ENCODE measurements at regions not wholly inside any gene's neighbourhood (a gene's known extent, or its start where the extent isn't known, plus 50 kb on each side); places are given as distances from the start of the nearest gene placed in this dataset.
"Not testable (repeated sequence)": the region's sequence is repeated elsewhere in the genome, so short reads cannot be mapped to it uniquely, and the experiment has no call there.

DNA sequence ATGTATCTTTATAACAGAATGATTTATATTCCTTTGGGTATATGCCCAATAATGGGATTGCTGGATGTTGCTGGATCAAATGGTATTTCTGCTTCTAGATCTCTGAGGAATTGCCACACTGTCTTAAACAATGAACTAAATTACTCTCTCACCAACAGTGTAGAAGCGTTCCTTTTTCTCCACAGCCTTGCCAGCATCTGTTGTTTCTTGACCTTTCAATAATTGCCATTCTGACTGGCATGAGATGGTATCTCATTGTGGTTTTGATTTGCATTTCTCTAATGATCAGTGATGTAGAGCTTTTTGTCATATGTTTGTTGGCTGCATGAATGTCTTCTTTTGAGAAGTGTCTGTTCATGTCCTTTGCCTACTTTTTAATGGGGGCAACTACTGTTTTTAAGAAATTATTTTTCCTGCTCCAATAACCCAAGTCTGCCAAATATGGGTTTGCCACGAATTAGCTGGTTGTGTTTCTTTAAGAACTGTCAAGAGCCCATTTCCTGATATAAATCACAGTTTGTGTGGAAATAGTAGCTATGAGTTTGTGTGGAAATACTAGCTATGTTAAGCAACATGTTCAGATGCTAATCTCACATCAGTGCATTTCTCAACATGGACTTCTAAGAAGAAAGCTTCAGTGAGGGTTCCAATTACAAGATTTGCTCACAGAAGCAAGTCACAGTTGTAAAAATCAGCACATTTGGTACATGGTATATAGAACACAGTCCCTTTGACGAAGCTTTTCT is 259.4 kb downstream of the ANAPC1 start (continued):
- TF ChIP-seq, protein P1, sequence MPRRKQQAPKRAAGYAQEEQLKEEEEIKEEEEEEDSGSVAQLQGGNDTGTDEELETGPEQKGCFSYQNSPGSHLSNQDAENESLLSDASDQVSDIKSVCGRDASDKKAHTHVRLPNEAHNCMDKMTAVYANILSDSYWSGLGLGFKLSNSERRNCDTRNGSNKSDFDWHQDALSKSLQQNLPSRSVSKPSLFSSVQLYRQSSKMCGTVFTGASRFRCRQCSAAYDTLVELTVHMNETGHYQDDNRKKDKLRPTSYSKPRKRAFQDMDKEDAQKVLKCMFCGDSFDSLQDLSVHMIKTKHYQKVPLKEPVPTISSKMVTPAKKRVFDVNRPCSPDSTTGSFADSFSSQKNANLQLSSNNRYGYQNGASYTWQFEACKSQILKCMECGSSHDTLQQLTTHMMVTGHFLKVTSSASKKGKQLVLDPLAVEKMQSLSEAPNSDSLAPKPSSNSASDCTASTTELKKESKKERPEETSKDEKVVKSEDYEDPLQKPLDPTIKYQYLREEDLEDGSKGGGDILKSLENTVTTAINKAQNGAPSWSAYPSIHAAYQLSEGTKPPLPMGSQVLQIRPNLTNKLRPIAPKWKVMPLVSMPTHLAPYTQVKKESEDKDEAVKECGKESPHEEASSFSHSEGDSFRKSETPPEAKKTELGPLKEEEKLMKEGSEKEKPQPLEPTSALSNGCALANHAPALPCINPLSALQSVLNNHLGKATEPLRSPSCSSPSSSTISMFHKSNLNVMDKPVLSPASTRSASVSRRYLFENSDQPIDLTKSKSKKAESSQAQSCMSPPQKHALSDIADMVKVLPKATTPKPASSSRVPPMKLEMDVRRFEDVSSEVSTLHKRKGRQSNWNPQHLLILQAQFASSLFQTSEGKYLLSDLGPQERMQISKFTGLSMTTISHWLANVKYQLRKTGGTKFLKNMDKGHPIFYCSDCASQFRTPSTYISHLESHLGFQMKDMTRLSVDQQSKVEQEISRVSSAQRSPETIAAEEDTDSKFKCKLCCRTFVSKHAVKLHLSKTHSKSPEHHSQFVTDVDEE (CRISPR knock-in tag; IDR thresholded peaks at IDR 0.05) = no peak

DNA sequence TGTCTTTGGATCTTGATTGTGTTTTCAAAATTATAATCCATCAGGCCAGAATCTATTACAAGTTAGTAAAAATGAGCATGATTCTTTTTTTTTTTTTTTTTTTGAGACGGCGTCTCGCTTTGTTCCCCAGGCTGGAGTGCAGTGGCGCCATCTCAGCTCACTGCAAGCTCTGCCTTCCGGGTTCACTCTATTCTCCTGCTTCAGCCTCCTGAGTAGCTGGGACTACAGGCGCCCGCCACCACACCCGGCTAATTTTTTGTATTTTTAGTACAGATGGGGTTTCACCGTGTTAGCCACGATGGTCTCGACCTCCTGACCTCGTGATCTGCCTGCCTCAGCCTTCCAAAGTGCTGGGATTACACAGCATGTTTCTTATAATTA is 258.8 kb downstream of the ANAPC1 start:
- not testable (repeated sequence) for ATAC-seq

DNA sequence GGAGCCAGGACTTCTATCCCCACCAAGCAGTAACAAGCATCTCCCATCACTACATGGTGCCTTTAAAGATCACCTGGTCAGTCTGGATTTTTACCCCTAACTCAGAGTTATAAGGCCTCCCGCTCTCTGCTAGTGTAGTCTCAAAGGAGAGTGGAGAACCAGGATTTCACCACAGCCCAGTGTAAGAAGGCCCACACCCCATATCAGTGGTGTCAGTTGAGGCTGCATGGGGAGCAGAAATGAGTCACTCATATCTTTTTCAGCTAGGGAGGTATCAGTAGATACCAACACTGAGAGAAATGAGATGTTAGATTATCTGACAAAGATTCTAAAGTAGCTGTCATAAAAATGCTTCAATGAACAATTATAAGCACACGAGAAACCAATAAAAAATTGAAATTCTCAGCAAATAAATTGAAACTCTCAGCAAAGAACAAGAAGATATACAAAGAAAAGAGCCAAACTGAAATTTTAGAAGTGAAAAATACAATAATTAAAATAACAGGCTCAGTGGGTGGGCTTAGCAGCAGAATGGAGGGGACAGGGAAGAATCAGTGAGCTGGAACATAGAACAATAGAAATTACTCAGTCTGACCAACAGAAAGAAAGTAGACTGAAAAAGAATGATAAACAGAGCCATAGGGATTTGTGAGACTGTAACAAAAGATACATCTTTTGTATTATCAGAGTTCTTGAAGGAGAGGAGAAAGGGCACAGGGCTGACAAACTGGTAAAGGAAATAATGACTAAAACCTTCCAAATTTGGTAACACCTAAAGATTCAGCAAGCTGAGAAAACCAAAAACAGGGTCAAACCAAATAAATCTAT is 257.7 kb downstream of the ANAPC1 start:
- no peak for ATAC-seq
- TF ChIP-seq, protein P2, sequence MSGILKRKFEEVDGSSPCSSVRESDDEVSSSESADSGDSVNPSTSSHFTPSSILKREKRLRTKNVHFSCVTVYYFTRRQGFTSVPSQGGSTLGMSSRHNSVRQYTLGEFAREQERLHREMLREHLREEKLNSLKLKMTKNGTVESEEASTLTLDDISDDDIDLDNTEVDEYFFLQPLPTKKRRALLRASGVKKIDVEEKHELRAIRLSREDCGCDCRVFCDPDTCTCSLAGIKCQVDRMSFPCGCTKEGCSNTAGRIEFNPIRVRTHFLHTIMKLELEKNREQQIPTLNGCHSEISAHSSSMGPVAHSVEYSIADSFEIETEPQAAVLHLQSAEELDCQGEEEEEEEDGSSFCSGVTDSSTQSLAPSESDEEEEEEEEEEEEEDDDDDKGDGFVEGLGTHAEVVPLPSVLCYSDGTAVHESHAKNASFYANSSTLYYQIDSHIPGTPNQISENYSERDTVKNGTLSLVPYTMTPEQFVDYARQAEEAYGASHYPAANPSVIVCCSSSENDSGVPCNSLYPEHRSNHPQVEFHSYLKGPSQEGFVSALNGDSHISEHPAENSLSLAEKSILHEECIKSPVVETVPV (CRISPR knock-in tag; IDR thresholded peaks at IDR 0.05) = no peak
- TF ChIP-seq SNAI2 (CRISPR knock-in tag; IDR thresholded peaks at IDR 0.05) = no peak
- no peak for TF ChIP-seq CSDC2 (CRISPR knock-in tag; IDR thresholded peaks at IDR 0.05)
- no peak for TF ChIP-seq BACH2 (CRISPR knock-in tag; IDR thresholded peaks at IDR 0.05; ENCODE audit: borderline replicate concordance)
- no peak for TF ChIP-seq ZC3H10 (CRISPR knock-in tag; IDR thresholded peaks at IDR 0.05)
- no peak for TF ChIP-seq OSR1 (CRISPR knock-in tag; IDR thresholded peaks at IDR 0.05)
- TF ChIP-seq ARNTL (CRISPR knock-in tag; IDR thresholded peaks at IDR 0.05; ENCODE audit: borderline replicate concordance, low read depth) = no peak
- TF ChIP-seq ESRRG (CRISPR knock-in tag; IDR thresholded peaks at IDR 0.05) = no peak
- TF ChIP-seq, protein P3, sequence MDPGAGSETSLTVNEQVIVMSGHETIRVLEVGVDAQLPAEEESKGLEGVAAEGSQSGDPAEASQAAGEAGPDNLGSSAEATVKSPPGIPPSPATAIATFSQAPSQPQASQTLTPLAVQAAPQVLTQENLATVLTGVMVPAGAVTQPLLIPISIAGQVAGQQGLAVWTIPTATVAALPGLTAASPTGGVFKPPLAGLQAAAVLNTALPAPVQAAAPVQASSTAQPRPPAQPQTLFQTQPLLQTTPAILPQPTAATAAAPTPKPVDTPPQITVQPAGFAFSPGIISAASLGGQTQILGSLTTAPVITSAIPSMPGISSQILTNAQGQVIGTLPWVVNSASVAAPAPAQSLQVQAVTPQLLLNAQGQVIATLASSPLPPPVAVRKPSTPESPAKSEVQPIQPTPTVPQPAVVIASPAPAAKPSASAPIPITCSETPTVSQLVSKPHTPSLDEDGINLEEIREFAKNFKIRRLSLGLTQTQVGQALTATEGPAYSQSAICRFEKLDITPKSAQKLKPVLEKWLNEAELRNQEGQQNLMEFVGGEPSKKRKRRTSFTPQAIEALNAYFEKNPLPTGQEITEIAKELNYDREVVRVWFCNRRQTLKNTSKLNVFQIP (CRISPR knock-in tag; IDR thresholded peaks at IDR 0.05; ENCODE audit: borderline replicate concordance, low read depth) = no peak
- TF ChIP-seq, protein P4, sequence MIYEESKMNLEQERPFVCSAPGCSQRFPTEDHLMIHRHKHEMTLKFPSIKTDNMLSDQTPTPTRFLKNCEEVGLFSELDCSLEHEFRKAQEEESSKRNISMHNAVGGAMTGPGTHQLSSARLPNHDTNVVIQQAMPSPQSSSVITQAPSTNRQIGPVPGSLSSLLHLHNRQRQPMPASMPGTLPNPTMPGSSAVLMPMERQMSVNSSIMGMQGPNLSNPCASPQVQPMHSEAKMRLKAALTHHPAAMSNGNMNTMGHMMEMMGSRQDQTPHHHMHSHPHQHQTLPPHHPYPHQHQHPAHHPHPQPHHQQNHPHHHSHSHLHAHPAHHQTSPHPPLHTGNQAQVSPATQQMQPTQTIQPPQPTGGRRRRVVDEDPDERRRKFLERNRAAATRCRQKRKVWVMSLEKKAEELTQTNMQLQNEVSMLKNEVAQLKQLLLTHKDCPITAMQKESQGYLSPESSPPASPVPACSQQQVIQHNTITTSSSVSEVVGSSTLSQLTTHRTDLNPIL (CRISPR knock-in tag; IDR thresholded peaks at IDR 0.05; ENCODE audit: low read depth) = no peak
- no peak for TF ChIP-seq ZNF70 (CRISPR knock-in tag; IDR thresholded peaks at IDR 0.05)
- TF ChIP-seq GLIS3 (CRISPR knock-in tag; IDR thresholded peaks at IDR 0.05) = no peak

DNA sequence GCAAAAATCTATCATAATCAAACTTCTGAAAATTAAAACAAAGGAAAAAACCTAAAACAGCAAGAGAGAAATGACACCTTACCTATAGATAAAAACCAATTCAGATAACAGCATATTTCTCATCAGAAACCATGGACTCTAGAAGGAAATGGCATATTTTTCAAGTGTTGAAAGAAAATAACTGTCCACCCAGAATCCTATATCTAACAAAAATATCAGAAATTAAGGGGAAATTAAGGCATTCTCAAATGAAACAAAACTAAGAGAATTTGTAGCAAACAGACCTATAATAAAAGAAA is 257.2 kb downstream of the ANAPC1 start:
- TF ChIP-seq BACH2 (CRISPR knock-in tag; IDR thresholded peaks at IDR 0.05; ENCODE audit: borderline replicate concordance) (no peak), GLIS3 (CRISPR knock-in tag; IDR thresholded peaks at IDR 0.05) (no peak), TOX (CRISPR knock-in tag; IDR thresholded peaks at IDR 0.05; ENCODE audit: borderline replicate concordance) (no peak), RARB (CRISPR knock-in tag; IDR thresholded peaks at IDR 0.05) (no peak), ESRRG (CRISPR knock-in tag; IDR thresholded peaks at IDR 0.05) (no peak), ARNTL (CRISPR knock-in tag; IDR thresholded peaks at IDR 0.05; ENCODE audit: borderline replicate concordance, low read depth) (no peak), SNAI2 (CRISPR knock-in tag; IDR thresholded peaks at IDR 0.05) (no peak), PPARA (CRISPR knock-in tag; IDR thresholded peaks at IDR 0.05; ENCODE audit: borderline replicate concordance) (no peak), ISL1 (CRISPR knock-in tag; IDR thresholded peaks at IDR 0.05) (no peak), ZNF565 (CRISPR knock-in tag; conservative IDR thresholded peaks at IDR 0.05; ENCODE audit: low read depth) (no peak), OSR1 (CRISPR knock-in tag; IDR thresholded peaks at IDR 0.05) (no peak), ZNF70 (CRISPR knock-in tag; IDR thresholded peaks at IDR 0.05) (no peak)
- TF ChIP-seq, protein P4 (CRISPR knock-in tag; IDR thresholded peaks at IDR 0.05; ENCODE audit: low read depth) = no peak
- TF ChIP-seq, protein P1 (CRISPR knock-in tag; IDR thresholded peaks at IDR 0.05) = no peak
- TF ChIP-seq, protein P2 (CRISPR knock-in tag; IDR thresholded peaks at IDR 0.05) = no peak
- ATAC-seq = no peak

Data from SK-N-SH treated with all-trans-retinoic acid at 6 μM for 48 hours (cell line).